SU-DHL-6 (cell line): ENCODE measurements at regions not wholly inside any gene's neighbourhood (a gene's known extent, or its start where the extent isn't known, plus 50 kb on each side); places are given as distances from the start of the nearest gene placed in this dataset.

Source experiments
- H2AFZ ChIP-seq: fragments of 200-600 bp; sonication (generic); 2 replicates; pipeline ENCODE4 v1.6.1; 2014; ENCODE audit warnings: low read depth, mild to moderate bottlenecking, moderate library complexity, mixed read lengths, antibody characterized with exemption, low read length; ENCODE audit not compliant: severe bottlenecking
- H3F3A ChIP-seq: fragments of 200-600 bp; shearing (Covaris generic); 2 replicates; pipeline ENCODE4 v1.6.0; 2016; ENCODE audit warnings: antibody characterized with exemption, mild to moderate bottlenecking; ENCODE audit not compliant: insufficient read depth
- H3K27ac ChIP-seq: fragments of 200-600 bp; sonication (generic); 2 replicates; pipeline ENCODE4 v1.5.1; 2016; ENCODE audit warnings: low read depth, mild to moderate bottlenecking, low read length, moderate library complexity, mixed read lengths
- H3K27me3 ChIP-seq: fragments of 200-600 bp; sonication (generic), shearing (Covaris generic); 2 replicates; pipeline ENCODE4 v1.6.0; 2014; ENCODE audit warnings: mild to moderate bottlenecking, low read length
- H3K36me3 ChIP-seq: fragments of 200-600 bp; sonication (generic); 2 replicates; pipeline ENCODE4 v1.6.1; 2014; ENCODE audit warnings: mild to moderate bottlenecking, low read length, mixed read lengths
- H3K4me2 ChIP-seq: fragments of 300-600, 200-600 bp; shearing (Covaris generic), sonication (generic); 2 replicates; pipeline ENCODE4 v1.6.0; 2014; ENCODE audit warnings: low read length, low read depth, mild to moderate bottlenecking; ENCODE audit not compliant: poor library complexity, severe bottlenecking
- H3K4me3 ChIP-seq: fragments of 200-600 bp; sonication (generic); 2 replicates; pipeline ENCODE4 v1.5.1; 2014; ENCODE audit warnings: antibody characterized with exemption, low read length, mild to moderate bottlenecking, mixed read lengths; ENCODE audit not compliant: insufficient read depth, poor library complexity, severe bottlenecking
- H3K79me2 ChIP-seq: fragments of 200-600 bp; sonication (generic); 2 replicates; pipeline ENCODE4 v1.6.1; 2014; ENCODE audit warnings: mild to moderate bottlenecking, low read length, moderate library complexity; ENCODE audit not compliant: insufficient read depth
- H3K9ac ChIP-seq: fragments of 200-600 bp; sonication (generic); 2 replicates; pipeline ENCODE4 v1.7.0; 2014; ENCODE audit warnings: mild to moderate bottlenecking, low read length
- H3K9me2 ChIP-seq: fragments of 200-600 bp; sonication (generic); replicated peaks from 2 replicates; pipeline ENCODE4 v1.6.1; 2014; ENCODE audit warnings: low read length; ENCODE audit not compliant: insufficient read depth
- H3K9me3 ChIP-seq: fragments of 200-600 bp; sonication (generic); 2 replicates; pipeline ENCODE4 v1.6.1; 2014; ENCODE audit warnings: low read length, mixed read lengths; ENCODE audit not compliant: insufficient read depth
- H4K20me1 ChIP-seq: fragments of 200-600 bp; sonication (generic); 2 replicates; pipeline ENCODE4 v1.6.1; 2014; ENCODE audit warnings: low read depth, mild to moderate bottlenecking, antibody characterized with exemption, low read length, moderate library complexity, mixed read lengths
- CTCF ChIP-seq: fragments of 200-600 bp; sonication (generic); IDR thresholded peaks from one replicate; pipeline ENCODE4 v1.5.1; 2017; ENCODE audit warnings: antibody characterized with exemption, mild to moderate bottlenecking, low read length, moderate library complexity; ENCODE audit not compliant: insufficient read depth, poor library complexity, severe bottlenecking
- EZH2phosphoT487 ChIP-seq: fragments of 200-600 bp; sonication (generic), shearing (Covaris generic); conservative IDR thresholded peaks from 2 replicates; pipeline ENCODE4 v1.6.1; 2018; ENCODE audit warnings: mild to moderate bottlenecking, antibody characterized with exemption, low read length, moderate library complexity, mixed read lengths

DNA sequence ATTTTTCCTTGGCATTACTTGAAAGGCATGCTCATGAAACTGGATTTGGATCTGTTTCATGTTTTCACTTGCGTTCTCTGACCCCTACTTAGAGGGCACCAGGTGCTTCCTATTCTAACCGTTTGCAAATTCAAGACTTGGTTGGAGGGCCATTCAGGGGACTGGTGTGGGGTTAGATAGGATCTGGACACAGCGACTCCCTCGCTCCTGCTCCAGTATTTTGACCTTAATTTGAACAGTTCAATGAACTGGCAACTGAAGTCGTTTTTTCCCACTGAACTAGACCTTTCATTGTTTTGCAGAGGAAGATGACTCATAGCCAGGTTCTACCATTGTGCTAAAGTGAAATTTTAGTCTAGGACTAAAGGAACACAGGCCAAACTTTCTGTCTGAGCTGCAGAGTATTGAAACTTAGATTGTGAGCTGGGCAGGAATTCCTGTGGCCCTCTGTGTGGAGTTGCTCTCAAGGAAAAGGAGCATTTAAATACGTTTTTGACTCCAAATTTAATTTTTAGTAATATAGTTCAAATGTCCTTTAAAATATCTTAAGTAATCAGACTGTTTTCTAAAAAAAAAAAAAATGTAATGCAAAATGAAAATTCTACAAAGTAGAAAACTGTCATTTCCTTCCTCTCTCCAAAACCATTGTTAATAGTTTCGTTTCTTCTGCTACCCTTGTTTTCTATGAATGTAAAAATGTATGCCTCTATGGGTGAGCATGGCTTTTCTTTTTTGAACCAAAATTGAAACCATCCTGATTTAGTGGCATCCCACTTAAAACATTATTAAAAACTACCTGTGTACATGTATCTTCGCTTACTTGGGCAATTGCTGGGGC is 64.8 kb downstream of the UTRN start:
- no peak overlapping the region for H3K9ac ChIP-seq

DNA sequence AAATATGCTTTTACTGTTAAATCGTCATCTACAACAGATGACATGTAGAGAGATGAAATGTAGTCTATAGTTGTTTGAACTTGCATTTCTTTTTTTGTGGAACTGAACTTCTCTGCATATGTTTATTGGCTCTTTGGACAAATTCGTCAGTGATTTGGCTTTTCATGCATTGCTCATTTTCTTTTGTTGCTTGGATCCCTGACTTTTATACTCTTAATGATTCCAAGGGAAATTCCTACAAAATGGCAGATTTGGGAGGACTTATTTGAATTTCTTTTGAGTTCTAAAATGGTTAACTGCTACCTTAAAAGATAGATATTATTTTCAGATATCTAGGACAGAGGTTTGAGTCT is 65.4 kb downstream of the UTRN start:
- Histone ChIP-seq H3K27me3 (no peaks in the 10 kb centered on the region), H3F3A (no peaks in the 10 kb centered on the region), H3K9me2 (no peaks in the 10 kb centered on the region), H3K9ac (no peak overlapping the region), H3K4me3 (no peak overlapping the region), H3K9me3 (no peaks in the 10 kb centered on the region), H3K79me2 (no peaks in the 10 kb centered on the region), H2AFZ (no peak overlapping the region), H3K27ac (no peak overlapping the region), H3K36me3 (no peaks in the 10 kb centered on the region), H3K4me2 (no peak overlapping the region), H4K20me1 (no peaks in the 10 kb centered on the region)
- TF ChIP-seq EZH2phosphoT487: no peak
- TF ChIP-seq CTCF: no peak

More for the DNA sequence above, 64.8 kb downstream of the UTRN start:
- Histone ChIP-seq H3K9me3 (no peaks in the 10 kb centered on the region), H3K79me2 (no peaks in the 10 kb centered on the region), H3K9me2 (no peaks in the 10 kb centered on the region), H3K27ac (no peak overlapping the region), H3F3A (no peaks in the 10 kb centered on the region), H3K4me2 (no peak overlapping the region), H3K27me3 (no peaks in the 10 kb centered on the region), H3K36me3 (no peaks in the 10 kb centered on the region), H2AFZ (no peak overlapping the region), H4K20me1 (no peaks in the 10 kb centered on the region), H3K4me3 (no peak overlapping the region)
- no peak for TF ChIP-seq EZH2phosphoT487
- no peak for TF ChIP-seq CTCF

DNA sequence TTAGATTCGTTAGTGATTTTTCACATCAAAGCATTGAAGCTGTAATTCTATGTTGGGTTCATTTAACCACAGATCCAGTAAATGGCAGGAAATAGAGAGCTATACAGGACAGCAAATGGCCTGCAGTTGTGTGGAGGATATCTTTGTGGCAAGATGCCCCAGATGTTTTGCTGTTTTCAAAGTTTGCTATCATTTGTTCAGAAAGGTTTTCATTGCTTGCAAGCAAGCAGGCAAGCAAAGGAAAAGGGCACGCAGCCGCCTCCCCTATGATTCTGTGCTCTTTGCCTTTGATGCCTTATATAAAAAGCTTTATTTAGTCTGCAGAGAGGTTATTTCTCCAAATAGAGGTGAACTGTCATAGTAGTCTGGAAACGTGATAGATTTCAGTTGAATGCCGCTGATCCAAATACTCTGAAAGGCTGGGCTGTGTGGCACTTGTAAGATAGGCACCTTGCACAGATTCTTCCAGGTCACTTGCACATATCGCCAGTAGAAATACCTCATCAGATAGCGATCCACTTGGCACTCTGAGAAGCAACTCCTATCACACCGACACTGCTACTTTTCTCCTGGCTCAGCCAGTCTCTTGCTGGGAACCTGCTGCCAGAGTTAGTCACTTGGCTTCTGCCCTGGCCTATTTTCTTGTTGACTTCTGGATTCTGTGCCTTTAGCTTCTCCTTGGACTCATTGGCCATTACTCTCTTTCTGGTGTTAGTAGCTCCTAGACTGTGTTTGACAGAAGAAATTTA is 66.4 kb downstream of the UTRN start:
- no peak overlapping the region for H3K27ac ChIP-seq
- H3F3A ChIP-seq: no peaks in the 10 kb centered on the region
- TF ChIP-seq EZH2phosphoT487 (no peak), CTCF (no peak)
- no peak overlapping the region for H3K9ac ChIP-seq
- no peaks in the 10 kb centered on the region for H3K27me3 ChIP-seq
- H3K4me2 ChIP-seq: no peak overlapping the region
- no peaks in the 10 kb centered on the region for H3K9me2 ChIP-seq
- no peak overlapping the region for H3K4me3 ChIP-seq
- no peaks in the 10 kb centered on the region for H3K36me3 ChIP-seq
- no peak overlapping the region for H2AFZ ChIP-seq
- no peaks in the 10 kb centered on the region for H4K20me1 ChIP-seq
- H3K9me3 ChIP-seq: no peaks in the 10 kb centered on the region
- no peaks in the 10 kb centered on the region for H3K79me2 ChIP-seq
